ENCODE measurements at regions not wholly inside any gene's neighbourhood (a gene's known extent, or its start where the extent isn't known, plus 50 kb on each side); places are given as distances from the start of the nearest gene placed in this dataset.

GRCh38 chr11:97296301-97296700 lies 906.5 kb downstream of the JRKL start:
- no peak for ATAC-seq

GRCh38 chr11:97309291-97309690 lies 919.5 kb downstream of the JRKL start:
- Mint-ChIP-seq H3K4me1 (no peaks in the 10 kb centered on the region), H3K4me3 (no peak overlapping the region), H3K27me3 (ENCODE audit: insufficient read depth, low read depth, poor library complexity) (no peaks in the 10 kb centered on the region), H3K36me3 (ENCODE audit: low read depth) (no peaks in the 10 kb centered on the region), H3K9me3 (no peaks in the 10 kb centered on the region), H3K27ac (no peak overlapping the region)
- ATAC-seq (no peak), DNase-seq (ENCODE audit: low spot score) (no peak)
- Histone ChIP-seq H3K9me2 (ENCODE audit: insufficient read depth) (no peaks in the 10 kb centered on the region; the same call in 1 of the 2 replicates), H2AFZ (no peak overlapping the region), H3K27me3 (ENCODE audit: insufficient read depth) (no peaks in the 10 kb centered on the region), H3K4me1 (ENCODE audit: insufficient read depth) (no peaks in the 10 kb centered on the region), H3K36me3 (ENCODE audit: insufficient read depth) (no peaks in the 10 kb centered on the region), H3K79me2 (replicated peaks; ENCODE audit: insufficient read depth) (no peaks in the 10 kb centered on the region), H3K27ac (ENCODE audit: low read depth) (no peak overlapping the region), H4K20me1 (replicated peaks; ENCODE audit: insufficient read depth) (no peaks in the 10 kb centered on the region), H3F3A (replicated peaks; ENCODE audit: low read depth) (no peaks in the 10 kb centered on the region), H3K4me3 (no peak overlapping the region), H3K4me2 (no peak overlapping the region)
- TF ChIP-seq ZNF331 (CRISPR knock-in tag; IDR thresholded peaks at IDR 0.05; ENCODE audit: low read depth) (no peak), STAT1 (IDR thresholded peaks at IDR 0.05; ENCODE audit: unreplicated experiment) (no peak), NANOG (IDR thresholded peaks at IDR 0.05; ENCODE audit: borderline replicate concordance) (no peak), POLR2AphosphoS5 (IDR thresholded peaks at IDR 0.05; ENCODE audit: low read depth) (no peak)

More at GRCh38 chr11:97296301-97296700, 906.5 kb downstream of the JRKL start:
- Mint-ChIP-seq H3K36me3 (ENCODE audit: low read depth) (peaks cover 5% of the 10 kb centered on the region; the same call in 2 of the 3 replicates), H3K27me3 (ENCODE audit: insufficient read depth, low read depth, poor library complexity) (no peaks in the 10 kb centered on the region), H3K4me3 (no peak overlapping the region), H3K4me1 (no peaks in the 10 kb centered on the region), H3K9me3 (peaks cover 6% of the 10 kb centered on the region), H3K27ac (no peak overlapping the region)
- TF ChIP-seq ZNF114 (CRISPR knock-in tag; IDR thresholded peaks at IDR 0.05) (no peak), NANOG (IDR thresholded peaks at IDR 0.05; ENCODE audit: borderline replicate concordance) (no peak), EZH2phosphoT487 (IDR thresholded peaks at IDR 0.05; ENCODE audit: unreplicated experiment) (no peak), EZH2 (IDR thresholded peaks at IDR 0.05; ENCODE audit: low read depth, unreplicated experiment) (no peak), CREB1 (CRISPR knock-in tag; IDR thresholded peaks at IDR 0.05; ENCODE audit: low read depth) (no peak)
- Histone ChIP-seq H3F3A (replicated peaks; ENCODE audit: low read depth) (no peaks in the 10 kb centered on the region), H3K4me2 (no peak overlapping the region), H3K9me2 (ENCODE audit: insufficient read depth) (no peaks in the 10 kb centered on the region), H2AFZ (no peak overlapping the region), H3K79me2 (replicated peaks; ENCODE audit: insufficient read depth) (no peaks in the 10 kb centered on the region), H3K27me3 (ENCODE audit: insufficient read depth) (no peaks in the 10 kb centered on the region), H3K36me3 (ENCODE audit: insufficient read depth) (no peaks in the 10 kb centered on the region), H3K4me3 (no peak overlapping the region), H3K4me1 (ENCODE audit: insufficient read depth) (no peaks in the 10 kb centered on the region), H4K20me1 (replicated peaks; ENCODE audit: insufficient read depth) (no peaks in the 10 kb centered on the region), H3K27ac (ENCODE audit: low read depth) (no peak overlapping the region)
- DNase-seq (ENCODE audit: low spot score), result no peak

DNA sequence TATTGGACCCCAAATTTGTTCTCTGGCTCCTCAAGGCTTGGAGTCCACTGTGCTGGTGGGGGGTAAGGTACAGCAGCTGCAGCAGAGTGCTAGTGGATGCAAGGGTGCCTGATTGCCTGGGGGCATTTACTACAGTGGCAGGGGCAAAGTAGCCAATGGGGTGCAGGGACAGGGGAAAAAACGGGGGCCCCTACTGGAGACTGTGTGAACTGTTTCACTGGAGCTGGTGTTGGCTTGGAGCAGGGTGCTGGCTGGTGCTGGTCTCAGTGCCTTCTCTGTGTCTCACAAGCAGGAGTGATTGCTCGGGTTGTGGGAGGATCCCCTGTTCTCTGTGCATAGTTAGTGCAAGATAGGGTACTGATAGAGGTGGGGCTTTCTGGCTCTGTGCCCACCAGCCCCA lies 935.9 kb downstream of the JRKL start:
- Histone ChIP-seq H2AFZ (no peak overlapping the region), H3K36me3 (ENCODE audit: insufficient read depth) (no peaks in the 10 kb centered on the region), H3K27me3 (ENCODE audit: insufficient read depth) (no peaks in the 10 kb centered on the region), H3K27ac (ENCODE audit: low read depth) (no peak overlapping the region), H3K4me3 (no peak overlapping the region), H4K20me1 (replicated peaks; ENCODE audit: insufficient read depth) (no peaks in the 10 kb centered on the region), H3F3A (replicated peaks; ENCODE audit: low read depth) (no peaks in the 10 kb centered on the region), H3K4me1 (ENCODE audit: insufficient read depth) (no peaks in the 10 kb centered on the region), H3K4me2 (no peak overlapping the region), H3K79me2 (replicated peaks; ENCODE audit: insufficient read depth) (no peaks in the 10 kb centered on the region), H3K9me2 (ENCODE audit: insufficient read depth) (peaks cover 18% of the 10 kb centered on the region)
- Mint-ChIP-seq H3K27me3 (ENCODE audit: insufficient read depth, low read depth, poor library complexity) (peaks cover 4% of the 10 kb centered on the region), H3K4me1 (no peaks in the 10 kb centered on the region), H3K36me3 (ENCODE audit: low read depth) (no peaks in the 10 kb centered on the region; the same call in 2 of the 3 replicates), H3K4me3 (no peak overlapping the region), H3K9me3 (peaks cover 8% of the 10 kb centered on the region; the same call in 2 of the 3 replicates), H3K27ac (no peak overlapping the region)
- no peak for DNase-seq (ENCODE audit: low spot score)
- TF ChIP-seq, protein P1, sequence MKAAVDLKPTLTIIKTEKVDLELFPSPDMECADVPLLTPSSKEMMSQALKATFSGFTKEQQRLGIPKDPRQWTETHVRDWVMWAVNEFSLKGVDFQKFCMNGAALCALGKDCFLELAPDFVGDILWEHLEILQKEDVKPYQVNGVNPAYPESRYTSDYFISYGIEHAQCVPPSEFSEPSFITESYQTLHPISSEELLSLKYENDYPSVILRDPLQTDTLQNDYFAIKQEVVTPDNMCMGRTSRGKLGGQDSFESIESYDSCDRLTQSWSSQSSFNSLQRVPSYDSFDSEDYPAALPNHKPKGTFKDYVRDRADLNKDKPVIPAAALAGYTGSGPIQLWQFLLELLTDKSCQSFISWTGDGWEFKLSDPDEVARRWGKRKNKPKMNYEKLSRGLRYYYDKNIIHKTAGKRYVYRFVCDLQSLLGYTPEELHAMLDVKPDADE (IDR thresholded peaks at IDR 0.05), result no peak
- TF ChIP-seq ZNF331 (CRISPR knock-in tag; IDR thresholded peaks at IDR 0.05; ENCODE audit: low read depth) (no peak), JUNB (IDR thresholded peaks at IDR 0.05; ENCODE audit: unreplicated experiment) (no peak), EZH2 (IDR thresholded peaks at IDR 0.05; ENCODE audit: low read depth, unreplicated experiment) (no peak), REST (IDR thresholded peaks at IDR 0.05; ENCODE audit: unreplicated experiment) (no peak), ZNF114 (CRISPR knock-in tag; IDR thresholded peaks at IDR 0.05) (no peak), NANOG (IDR thresholded peaks at IDR 0.05; ENCODE audit: borderline replicate concordance) (no peak)
- TF ChIP-seq, protein P2, sequence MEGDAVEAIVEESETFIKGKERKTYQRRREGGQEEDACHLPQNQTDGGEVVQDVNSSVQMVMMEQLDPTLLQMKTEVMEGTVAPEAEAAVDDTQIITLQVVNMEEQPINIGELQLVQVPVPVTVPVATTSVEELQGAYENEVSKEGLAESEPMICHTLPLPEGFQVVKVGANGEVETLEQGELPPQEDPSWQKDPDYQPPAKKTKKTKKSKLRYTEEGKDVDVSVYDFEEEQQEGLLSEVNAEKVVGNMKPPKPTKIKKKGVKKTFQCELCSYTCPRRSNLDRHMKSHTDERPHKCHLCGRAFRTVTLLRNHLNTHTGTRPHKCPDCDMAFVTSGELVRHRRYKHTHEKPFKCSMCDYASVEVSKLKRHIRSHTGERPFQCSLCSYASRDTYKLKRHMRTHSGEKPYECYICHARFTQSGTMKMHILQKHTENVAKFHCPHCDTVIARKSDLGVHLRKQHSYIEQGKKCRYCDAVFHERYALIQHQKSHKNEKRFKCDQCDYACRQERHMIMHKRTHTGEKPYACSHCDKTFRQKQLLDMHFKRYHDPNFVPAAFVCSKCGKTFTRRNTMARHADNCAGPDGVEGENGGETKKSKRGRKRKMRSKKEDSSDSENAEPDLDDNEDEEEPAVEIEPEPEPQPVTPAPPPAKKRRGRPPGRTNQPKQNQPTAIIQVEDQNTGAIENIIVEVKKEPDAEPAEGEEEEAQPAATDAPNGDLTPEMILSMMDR (conservative IDR thresholded peaks at IDR 0.05; ENCODE audit: low read depth in 2 of 2), result peak; percentile 32 to 36; a peak in 3 of 4 replicates
- ATAC-seq, result no peak; the same call in 1 of the 3 replicates

All from GM23338 (cell line).